ENCODE measurements at regions not wholly inside any gene's neighbourhood (a gene's known extent, or its start where the extent isn't known, plus 50 kb on each side); places are given as distances from the start of the nearest gene placed in this dataset.

DNA sequence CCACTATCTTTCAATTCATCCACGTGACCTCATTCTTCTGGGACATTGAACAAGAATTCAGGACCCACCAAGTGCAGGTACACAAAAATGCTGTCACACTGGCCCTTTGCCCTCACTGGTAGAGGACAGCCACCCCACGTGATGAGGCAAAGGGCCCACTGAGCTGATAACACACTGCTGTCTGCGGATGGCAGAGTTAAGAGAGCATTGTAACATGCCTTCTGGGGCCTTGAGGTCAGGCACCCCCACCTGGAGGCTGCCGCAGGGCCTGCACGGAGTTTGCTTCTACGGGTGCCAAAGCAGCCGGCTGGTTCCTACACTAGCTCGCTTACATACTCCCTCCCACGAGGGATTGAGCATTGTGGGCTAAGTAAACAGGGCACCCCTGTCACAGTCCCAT lies 101.0 kb downstream of the LRIG3 start:
- TF ChIP-seq EZH2 (IDR thresholded peaks at IDR 0.05; ENCODE audit: low read length, unreplicated experiment) (no peak), EZH2phosphoT487 (IDR thresholded peaks at IDR 0.05; ENCODE audit: borderline replicate concordance, low read length) (no peak)
- TF ChIP-seq, protein P1, sequence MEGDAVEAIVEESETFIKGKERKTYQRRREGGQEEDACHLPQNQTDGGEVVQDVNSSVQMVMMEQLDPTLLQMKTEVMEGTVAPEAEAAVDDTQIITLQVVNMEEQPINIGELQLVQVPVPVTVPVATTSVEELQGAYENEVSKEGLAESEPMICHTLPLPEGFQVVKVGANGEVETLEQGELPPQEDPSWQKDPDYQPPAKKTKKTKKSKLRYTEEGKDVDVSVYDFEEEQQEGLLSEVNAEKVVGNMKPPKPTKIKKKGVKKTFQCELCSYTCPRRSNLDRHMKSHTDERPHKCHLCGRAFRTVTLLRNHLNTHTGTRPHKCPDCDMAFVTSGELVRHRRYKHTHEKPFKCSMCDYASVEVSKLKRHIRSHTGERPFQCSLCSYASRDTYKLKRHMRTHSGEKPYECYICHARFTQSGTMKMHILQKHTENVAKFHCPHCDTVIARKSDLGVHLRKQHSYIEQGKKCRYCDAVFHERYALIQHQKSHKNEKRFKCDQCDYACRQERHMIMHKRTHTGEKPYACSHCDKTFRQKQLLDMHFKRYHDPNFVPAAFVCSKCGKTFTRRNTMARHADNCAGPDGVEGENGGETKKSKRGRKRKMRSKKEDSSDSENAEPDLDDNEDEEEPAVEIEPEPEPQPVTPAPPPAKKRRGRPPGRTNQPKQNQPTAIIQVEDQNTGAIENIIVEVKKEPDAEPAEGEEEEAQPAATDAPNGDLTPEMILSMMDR (conservative IDR thresholded peaks at IDR 0.05; ENCODE audit: low read depth, low read length) = no peak
- intact Hi-C loops (cut with micrococcal nuclease) = no loop called here
- CTCF ChIA-PET = no interaction called here
- Histone ChIP-seq H3K9me3 (ENCODE audit: low read length) (no peaks in the 10 kb centered on the region), H3K4me1 (ENCODE audit: insufficient read depth, low read length) (peaks cover 7% of the 10 kb centered on the region; the same call in 1 of the 2 replicates), H3K4me2 (ENCODE audit: low read length) (no peak overlapping the region), H3K4me3 (ENCODE audit: low read length) (no peak overlapping the region), H3K27me3 (ENCODE audit: low read length) (no peaks in the 10 kb centered on the region), H2AFZ (ENCODE audit: low read length) (no peak overlapping the region), H3K9me2 (replicated peaks; ENCODE audit: low read length) (no peaks in the 10 kb centered on the region), H3K79me2 (ENCODE audit: low read length) (no peaks in the 10 kb centered on the region), H3K27ac (ENCODE audit: low read length) (no peak overlapping the region), H3F3A (ENCODE audit: low read length, unreplicated experiment) (no peaks in the 10 kb centered on the region), H3K36me3 (ENCODE audit: low read depth, low read length) (no peaks in the 10 kb centered on the region), H4K20me1 (ENCODE audit: low read length) (no peaks in the 10 kb centered on the region), H3K9ac (ENCODE audit: low read length) (no peak overlapping the region)
- DNase-seq (no peak), ATAC-seq (no peak)
- no TSS peak for BruUV-seq (replicated peaks)
- POLR2A ChIA-PET (ENCODE audit: unreplicated experiment) = no interaction called here

DNA sequence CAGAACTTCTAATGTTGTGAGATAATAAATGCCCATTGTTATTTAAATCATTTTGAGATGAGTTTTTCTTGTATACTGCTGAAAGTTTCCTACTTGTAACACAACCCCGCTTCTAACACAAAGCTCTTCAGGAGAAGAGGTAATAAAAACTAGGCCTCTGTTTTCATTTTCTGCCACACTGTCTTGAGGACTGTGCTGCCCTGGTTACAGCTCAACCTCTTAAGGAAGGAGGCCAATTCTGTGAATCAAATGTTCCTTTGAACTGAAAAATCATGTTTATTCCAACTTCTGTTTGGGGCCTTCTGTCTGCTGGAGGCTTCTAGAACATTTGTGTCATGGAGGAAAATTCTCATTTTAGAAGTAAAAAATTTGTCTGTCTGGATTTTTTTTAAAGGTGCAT lies 100.3 kb downstream of the LRIG3 start:
- CTCF ChIA-PET = no interaction called here
- no peak overlapping the region for H3K27ac ChIP-seq (ENCODE audit: low read length)

More for the DNA sequence above, 100.3 kb downstream of the LRIG3 start:
- H2AFZ ChIP-seq (ENCODE audit: low read length) = no peak overlapping the region
- no peaks in the 10 kb centered on the region for H3K9me3 ChIP-seq (ENCODE audit: low read length)
- no peaks in the 10 kb centered on the region for H3K27me3 ChIP-seq (ENCODE audit: low read length)
- no peaks in the 10 kb centered on the region for H3F3A ChIP-seq (ENCODE audit: low read length, unreplicated experiment)
- POLR2A ChIA-PET (ENCODE audit: unreplicated experiment) = no interaction called here
- no peaks in the 10 kb centered on the region for H4K20me1 ChIP-seq (ENCODE audit: low read length)
- no peaks in the 10 kb centered on the region for H3K79me2 ChIP-seq (ENCODE audit: low read length)
- DNase-seq (no peak), ATAC-seq (no peak)
- H3K4me1 ChIP-seq (ENCODE audit: insufficient read depth, low read length) = peaks cover 7% of the 10 kb centered on the region; the same call in 1 of the 2 replicates
- no peaks in the 10 kb centered on the region for H3K36me3 ChIP-seq (ENCODE audit: low read depth, low read length)
- no TSS peak for BruUV-seq (replicated peaks)
- intact Hi-C loops (cut with micrococcal nuclease) = no loop called here
- H3K9me2 ChIP-seq (replicated peaks; ENCODE audit: low read length) = no peaks in the 10 kb centered on the region
- H3K9ac ChIP-seq (ENCODE audit: low read length) = no peak overlapping the region
- TF ChIP-seq, protein P1 (conservative IDR thresholded peaks at IDR 0.05; ENCODE audit: low read depth, low read length) = no peak
- TF ChIP-seq EZH2 (IDR thresholded peaks at IDR 0.05; ENCODE audit: low read length, unreplicated experiment) = no peak
- TF ChIP-seq EZH2phosphoT487 (IDR thresholded peaks at IDR 0.05; ENCODE audit: borderline replicate concordance, low read length) = no peak
- H3K4me3 ChIP-seq (ENCODE audit: low read length) = no peak overlapping the region
- H3K4me2 ChIP-seq (ENCODE audit: low read length) = no peak overlapping the region
